Fibroblast of the aortic adventitia (primary cell): ENCODE measurements at regions not wholly inside any gene's neighbourhood (a gene's known extent, or its start where the extent isn't known, plus 50 kb on each side); places are given as distances from the start of the nearest gene placed in this dataset.

Source experiments
- DNase-seq: peaks from one replicate; pipeline ENCODE4 v3.0.0-alpha.2; 2010; ENCODE audit warnings: low read depth
- H3K4me3 ChIP-seq: 2 replicates; pipeline ENCODE4 v1.5.1; 2011; ENCODE audit warnings: low read depth, mild to moderate bottlenecking, control low read depth, low read length, moderate library complexity
- TF ChIP-seq, protein P1 (sequence below): IDR thresholded peaks from 2 replicates; pipeline ENCODE4 v1.5.1; 2011; ENCODE audit warnings: mild to moderate bottlenecking, low read length, control low read depth, inconsistent platforms; ENCODE audit not compliant: insufficient read depth

DNA sequence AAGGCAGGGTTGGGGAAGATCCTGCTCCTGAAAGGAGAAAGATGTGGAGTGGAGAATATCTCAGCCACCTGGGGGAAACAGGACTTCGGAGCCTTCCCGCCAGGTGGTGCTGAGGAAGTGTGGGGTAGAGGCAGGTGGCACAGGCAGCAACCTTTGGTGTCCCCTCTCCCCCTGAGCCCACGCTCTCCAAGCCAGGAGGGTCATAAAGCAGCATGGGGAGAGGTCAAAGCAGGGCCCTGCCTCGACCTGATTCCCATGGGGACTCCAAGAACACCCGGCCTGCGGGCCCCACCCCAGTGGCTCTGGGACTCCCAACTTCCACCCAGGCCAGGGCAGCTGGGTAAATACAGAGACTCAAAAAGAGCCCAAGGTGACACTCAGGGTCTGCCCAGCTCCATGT is 54.3 kb upstream of the SLC66A3 start:
- TF ChIP-seq, protein P1, sequence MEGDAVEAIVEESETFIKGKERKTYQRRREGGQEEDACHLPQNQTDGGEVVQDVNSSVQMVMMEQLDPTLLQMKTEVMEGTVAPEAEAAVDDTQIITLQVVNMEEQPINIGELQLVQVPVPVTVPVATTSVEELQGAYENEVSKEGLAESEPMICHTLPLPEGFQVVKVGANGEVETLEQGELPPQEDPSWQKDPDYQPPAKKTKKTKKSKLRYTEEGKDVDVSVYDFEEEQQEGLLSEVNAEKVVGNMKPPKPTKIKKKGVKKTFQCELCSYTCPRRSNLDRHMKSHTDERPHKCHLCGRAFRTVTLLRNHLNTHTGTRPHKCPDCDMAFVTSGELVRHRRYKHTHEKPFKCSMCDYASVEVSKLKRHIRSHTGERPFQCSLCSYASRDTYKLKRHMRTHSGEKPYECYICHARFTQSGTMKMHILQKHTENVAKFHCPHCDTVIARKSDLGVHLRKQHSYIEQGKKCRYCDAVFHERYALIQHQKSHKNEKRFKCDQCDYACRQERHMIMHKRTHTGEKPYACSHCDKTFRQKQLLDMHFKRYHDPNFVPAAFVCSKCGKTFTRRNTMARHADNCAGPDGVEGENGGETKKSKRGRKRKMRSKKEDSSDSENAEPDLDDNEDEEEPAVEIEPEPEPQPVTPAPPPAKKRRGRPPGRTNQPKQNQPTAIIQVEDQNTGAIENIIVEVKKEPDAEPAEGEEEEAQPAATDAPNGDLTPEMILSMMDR = no peak

DNA sequence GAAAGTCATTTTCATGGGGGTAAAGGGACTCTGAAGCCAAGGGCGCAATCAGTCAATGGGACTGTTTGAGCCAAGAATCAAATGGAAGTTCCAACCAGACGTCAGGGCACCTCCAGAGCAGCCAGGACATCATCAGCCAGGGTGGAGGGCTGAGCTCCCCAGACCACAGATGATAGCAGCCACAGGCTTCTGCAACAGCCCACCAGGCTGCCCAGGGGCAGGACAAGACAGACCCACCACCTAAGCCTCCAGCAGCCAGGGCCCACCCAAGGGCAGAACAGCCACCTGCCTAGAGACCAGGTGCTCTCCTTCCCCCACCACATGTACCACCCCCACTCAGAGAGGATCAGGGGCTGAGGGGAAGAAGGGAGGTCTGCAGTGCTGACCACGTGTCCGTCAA is 53.8 kb upstream of the SLC66A3 start:
- DNase-seq = no peak

More for the DNA sequence above, 54.3 kb upstream of the SLC66A3 start:
- no peak for DNase-seq
- no peak overlapping the region for H3K4me3 ChIP-seq

DNA sequence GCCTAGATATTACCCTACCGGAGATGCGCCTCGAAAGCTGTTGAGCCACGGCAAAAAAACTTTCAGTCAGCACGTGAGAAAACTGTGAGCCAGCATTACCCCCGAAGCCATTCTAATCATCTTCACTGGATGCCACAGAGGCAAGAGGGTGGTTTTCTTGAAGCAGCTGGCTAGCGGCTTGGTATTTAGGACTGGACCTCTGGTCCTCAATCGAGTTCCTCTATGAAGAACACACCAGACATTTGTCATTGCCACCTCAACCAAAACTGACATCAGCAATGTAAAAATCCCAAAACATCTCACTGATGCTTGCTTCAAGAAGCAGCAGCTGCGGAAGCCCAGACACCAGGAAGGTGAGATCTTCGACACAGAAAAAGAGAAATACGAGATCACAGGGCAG is 52.8 kb upstream of the SLC66A3 start:
- H3K4me3 ChIP-seq = no peak overlapping the region
- no peak for DNase-seq
- TF ChIP-seq, protein P1 = no peak

More for the DNA sequence above, 53.8 kb upstream of the SLC66A3 start:
- TF ChIP-seq, protein P1 = no peak
- H3K4me3 ChIP-seq = no peak overlapping the region

DNA sequence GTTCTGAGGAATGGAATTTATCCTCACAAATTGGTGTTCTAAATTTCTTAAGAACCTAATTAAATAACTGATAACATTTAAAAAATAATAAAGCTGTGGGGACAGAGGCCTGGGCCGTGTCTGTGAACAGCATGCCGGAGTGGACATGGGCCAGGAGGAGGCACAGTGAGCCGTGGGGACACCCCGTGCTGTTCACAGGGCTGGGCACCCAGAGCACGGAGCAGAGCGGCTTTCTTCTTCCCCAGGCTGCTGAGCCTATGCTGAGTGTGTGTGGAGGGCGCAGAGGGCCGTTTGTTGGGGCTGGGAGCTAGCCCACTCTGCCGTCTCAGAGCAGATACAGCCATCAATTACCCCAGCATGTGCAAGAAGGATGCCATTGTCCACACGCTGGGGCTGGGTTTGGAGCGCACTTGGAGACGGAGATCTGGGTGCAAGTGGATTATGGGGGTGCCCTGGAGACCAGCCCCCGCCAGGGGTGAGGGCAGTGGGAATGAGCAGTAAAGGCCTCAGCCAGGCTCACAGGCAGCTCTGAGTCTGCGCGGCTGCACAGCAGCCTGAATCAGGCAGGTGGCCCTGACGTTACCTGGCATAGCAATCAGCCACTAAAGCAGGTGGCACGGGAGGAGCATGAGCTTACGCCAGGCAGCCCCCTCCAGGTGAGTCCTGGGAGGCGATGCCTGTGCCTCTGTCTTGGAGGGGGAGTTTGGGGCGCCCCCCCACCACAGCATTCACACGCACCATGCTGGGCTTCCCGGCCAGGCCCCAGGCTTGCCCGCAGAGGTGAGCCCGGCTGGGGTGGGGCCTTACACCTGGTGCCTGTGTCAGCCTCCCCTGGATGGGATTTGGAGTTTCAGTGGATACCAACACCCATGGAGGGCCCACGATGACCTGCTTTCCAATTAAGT is 52.1 kb upstream of the SLC66A3 start:
- TF ChIP-seq, protein P1 = no peak
- no peak for DNase-seq
- H3K4me3 ChIP-seq = no peak overlapping the region

DNA sequence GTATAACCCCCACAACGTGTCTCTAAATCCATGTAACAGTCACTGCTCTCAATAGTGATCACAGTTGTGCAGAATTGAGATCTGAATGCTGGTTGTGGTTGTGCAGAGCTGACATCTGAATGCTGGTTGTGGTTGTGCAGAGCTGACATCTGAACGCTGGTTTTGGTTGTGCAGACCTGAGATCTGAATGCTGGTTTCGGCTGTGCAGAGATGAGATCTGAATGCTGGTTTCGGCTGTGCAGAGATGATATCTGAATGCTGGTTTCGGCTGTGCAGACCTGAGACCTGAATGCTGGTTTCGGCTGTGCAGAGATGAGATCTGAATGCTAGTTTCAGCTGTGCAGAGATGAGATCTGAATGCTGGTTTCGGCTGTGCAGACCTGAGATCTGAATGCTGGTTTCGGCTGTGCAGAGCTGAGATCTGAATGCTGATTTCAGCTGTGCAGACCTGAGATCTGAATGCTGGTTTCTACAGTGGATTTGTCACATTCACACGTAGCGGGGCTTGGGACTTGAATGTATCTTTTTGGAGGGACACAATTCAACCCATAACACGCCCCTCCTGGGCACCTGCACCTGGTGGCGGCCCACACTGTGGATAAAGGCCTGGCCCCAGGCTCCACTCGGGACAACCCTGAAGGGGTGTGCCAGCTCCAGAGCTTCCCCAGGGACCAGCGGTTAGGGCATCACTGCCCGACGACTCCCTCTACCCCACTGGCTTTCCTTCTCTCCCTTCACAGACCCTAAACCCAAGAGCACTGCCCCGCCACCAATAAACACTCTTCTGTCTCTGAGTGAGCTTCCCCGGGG is 51.1 kb upstream of the SLC66A3 start:
- TF ChIP-seq, protein P1 = no peak
- no peak overlapping the region for H3K4me3 ChIP-seq
- DNase-seq = no peak

DNA sequence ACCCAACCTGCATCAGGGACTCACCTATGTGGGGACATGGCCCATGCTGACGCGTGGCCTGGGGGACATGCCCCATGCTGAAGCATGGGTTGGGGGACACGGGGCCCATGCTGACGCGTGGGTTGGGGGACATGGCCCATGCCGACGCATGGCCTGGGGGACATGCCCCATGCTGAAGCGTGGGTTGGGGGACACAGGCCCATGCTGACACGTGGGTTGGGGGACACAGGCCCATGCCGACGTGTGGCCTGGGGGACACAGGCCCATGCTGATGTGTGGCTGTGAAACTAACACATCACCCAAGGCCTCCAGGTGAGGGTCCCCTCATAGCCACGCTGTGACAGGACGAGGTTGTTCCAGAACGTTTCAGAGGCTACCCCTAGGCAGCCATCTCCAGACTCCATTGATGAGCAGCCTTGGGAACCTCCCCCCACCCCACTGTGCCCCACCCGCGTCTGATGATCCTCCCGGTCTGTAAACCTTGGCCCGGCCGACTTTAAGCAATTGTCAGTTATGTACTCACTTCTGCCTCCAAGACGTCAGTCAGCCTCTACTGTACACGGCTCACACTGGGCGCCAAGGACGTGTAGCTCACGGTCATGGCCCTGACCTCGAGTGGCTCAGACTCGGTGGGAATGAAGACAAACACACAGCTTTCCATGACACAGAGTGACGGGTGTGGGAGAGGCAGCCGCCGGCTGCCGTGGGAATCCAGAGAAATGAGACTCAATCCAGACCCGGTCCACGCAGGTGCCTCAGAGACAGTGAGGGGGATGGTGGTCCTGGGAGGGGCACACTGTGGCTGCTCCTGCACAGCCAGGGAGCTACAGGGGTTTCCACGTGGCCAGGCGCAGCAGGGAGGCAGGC is 50.2 kb upstream of the SLC66A3 start:
- TF ChIP-seq, protein P1 = no peak

More for the DNA sequence above, 50.2 kb upstream of the SLC66A3 start:
- H3K4me3 ChIP-seq = no peak overlapping the region
- no peak for DNase-seq
